GM19438 (cell line): ENCODE measurements at regions not wholly inside any gene's neighbourhood (a gene's known extent, or its start where the extent isn't known, plus 50 kb on each side); places are given as distances from the start of the nearest gene placed in this dataset.
"Not testable (repeated sequence)": the region's sequence is repeated elsewhere in the genome, so short reads cannot be mapped to it uniquely, and the experiment has no call there.

ENCODE experiments used
- ATAC-seq: cut with Tn5 transposase; IDR thresholded peaks from one replicate; pipeline ENCODE4 v1.9.1; 2021; ENCODE audit warnings: low read depth; ENCODE audit not compliant: unreplicated experiment

DNA sequence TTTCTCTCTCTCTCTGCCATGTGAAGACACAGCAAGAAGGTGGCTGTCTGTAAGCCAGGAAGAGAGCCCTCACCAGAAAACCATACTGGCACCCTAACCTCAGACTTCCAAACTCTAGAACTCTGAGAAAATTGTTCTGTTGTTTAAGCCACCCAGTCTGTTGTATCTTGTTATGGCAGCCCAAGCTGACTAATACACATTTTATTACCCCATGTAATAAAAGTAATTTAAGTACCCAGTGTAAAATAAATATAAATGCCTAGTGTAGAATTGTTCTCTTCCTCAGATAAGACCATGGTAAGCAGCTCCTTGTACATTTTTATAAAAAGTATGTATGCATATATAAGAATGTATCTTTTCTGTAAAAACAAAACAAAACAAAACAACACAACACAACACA, 119.7 kb downstream of the DTL start:
- no peak for ATAC-seq

DNA sequence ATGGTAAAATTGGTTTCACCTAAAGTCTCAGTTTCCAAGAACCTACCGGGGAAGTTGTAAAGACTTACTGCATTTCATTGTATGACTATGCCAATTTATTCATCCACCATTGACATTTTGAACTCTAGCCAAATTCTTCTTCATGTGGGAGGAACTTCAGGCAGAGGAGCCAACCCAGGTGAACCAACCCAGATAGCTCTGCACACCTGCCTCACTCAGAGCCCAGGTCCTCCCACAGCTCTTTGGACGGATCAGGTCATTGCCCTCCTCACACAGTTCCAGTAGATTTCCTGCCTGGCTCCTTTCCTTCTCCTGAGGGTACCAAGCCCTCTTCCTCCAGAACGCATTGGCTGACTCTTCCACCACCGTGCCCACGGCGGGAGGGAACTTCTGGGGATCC, 121.7 kb downstream of the DTL start:
- ATAC-seq = no peak

DNA sequence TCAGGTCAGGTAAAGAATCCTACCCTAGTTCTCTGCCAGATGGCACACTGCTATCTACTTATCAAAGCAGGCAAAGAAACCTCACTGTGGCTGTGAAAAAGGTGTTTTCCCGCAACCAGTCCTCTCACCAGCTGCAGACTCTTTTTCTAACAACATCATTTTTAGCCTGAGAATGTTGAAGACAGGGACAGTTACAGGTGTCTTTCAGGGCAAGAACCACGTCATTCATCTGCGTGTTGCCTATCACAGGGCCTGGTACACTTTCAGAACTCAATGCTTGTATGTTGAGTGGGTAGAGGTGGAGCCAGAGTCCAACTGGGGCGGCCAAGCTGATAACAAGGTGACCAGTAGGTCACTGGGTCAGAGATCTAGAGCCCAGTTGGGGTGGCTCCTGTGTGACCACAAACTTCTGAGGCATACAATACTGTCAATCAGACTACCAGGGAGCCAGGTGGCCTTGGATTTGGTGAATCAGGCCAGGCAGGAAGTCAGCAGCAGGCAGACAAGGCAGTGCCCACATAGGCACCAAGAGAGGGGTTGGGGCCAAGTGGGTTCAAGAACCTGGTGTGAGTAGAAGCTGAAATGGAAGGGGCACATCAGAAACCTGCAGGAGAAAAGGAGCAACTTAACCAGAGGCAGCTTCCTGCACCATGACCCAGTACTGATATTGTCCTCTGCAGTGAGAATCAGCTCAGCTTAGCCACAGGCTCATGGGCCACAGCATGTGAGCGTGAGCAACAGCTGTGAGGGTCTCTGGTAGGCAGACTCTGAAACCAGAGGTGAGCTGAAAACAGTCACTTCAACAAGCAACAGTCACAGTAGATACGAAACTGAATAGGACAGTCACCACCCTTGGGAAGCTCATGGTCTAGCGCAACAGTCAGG, 123.6 kb downstream of the DTL start:
- no peak for ATAC-seq

DNA sequence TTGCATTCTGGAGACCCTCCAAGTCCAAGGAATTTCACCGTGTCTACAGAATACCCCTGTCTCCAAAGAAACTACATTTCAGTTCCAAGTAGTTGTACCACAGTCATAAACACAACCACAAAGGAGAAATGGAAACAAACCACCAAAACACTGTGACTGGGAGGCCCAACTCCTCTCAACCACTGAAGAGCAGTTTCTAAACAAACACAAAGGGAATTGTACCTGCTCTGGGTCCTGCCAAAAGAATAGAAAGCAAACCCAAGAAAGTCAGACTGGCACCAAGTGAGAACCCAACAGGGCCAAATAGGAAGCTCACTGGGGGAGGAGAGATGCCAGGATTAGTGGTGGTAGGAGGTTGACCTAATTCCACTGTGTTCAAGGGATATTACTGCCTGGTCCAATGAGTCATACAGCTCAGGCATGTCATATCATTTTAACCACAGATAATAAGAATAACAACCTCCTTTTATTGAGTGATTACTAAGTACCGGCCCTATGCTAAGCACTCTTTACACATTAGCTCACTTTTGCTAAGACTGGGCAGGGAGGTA, 123.9 kb upstream of the PPP2R5A start:
- ATAC-seq = no peak

DNA sequence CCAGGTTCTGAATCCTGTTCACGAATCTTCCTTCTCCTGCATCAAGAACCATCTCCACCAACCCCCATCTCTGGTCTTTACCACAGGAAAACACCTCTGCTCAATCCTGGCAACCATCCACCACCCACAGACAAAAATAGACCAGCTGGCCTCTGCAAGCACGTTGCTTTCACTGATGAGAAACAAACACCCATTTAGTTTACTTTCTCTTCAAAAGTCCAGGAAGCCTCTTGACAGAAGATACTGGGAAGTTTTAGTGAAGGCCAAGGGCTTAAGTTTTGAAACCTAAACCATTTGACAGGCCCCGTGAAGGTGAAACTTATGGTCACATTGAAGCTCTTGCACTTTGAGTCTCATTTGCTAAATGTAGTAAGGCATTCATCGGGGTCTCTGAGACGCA, 122.6 kb upstream of the PPP2R5A start:
- peak; percentile 77 for ATAC-seq

DNA sequence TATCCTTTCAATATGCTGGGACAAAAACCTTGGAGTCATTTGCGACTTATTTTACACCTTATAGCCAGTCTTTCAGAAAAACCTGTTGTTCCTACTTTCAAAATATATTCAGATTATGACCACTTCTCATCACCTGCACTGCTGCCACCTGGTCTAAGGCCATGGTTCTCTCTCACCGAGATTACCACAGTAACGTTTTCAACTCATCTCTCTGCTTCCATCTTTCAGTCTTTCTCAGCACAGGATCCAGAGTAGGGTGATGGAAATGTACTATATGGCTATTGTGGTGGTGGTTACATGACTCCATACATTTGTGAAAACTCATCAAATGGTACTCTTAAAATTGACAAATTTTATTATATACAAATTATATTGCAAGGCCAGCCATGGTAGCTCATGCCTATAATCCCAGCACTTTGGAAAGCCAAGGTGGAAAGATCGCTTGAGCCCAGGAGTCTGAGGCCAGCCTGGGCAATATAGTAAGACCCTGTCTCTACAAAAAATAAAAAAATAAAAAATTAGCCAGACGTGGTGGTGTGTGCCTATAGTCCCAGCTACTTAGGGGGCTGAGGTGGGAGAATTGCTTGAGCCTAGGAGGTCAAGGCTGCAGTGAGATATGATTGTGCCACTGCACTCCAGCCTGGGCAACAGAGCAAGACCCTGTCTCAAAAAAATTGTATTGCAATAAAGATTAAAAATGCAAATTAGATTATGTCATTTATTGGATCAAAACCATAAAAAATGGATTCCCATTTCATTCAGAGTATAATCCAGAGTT, 120.9 kb upstream of the PPP2R5A start:
- ATAC-seq = no peak

DNA sequence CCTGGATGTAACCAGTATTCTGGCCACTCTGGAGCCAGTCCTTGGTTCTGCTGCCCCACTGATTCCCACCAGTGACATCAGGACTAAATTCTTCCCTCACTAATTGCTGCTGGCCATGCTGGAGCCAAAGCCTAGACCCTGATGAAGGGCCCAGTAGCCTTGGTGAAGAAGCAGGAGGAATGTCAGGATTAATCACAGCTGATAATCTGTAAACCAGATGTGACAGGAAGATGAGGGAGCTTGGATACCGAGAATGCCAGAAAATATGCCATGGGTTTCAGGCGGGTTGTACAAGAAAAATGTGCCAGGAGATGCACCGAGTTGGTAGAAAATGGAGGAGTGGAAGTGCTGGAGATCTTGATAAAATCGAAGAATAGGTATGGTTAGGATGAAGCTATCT, 119.0 kb upstream of the PPP2R5A start:
- no peak for ATAC-seq

DNA sequence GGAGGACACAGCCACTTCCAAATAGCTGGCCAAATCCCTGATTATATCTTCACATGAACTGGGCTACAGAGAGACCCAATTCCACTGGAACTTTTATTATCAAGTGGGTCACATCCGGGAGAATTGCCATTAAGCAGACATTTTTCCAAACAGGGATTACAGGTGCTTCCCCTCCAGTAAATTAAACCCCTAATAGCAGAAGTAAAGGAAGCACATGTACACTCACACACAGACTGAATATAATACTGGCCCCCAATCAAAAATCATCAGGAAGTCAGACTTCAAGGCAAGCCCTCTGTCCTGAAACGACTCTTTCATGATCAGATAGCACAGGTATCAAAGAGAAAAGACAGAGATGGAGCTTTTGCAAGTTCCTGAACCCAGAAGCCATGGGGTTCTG, 118.6 kb upstream of the PPP2R5A start:
- ATAC-seq = no peak

DNA sequence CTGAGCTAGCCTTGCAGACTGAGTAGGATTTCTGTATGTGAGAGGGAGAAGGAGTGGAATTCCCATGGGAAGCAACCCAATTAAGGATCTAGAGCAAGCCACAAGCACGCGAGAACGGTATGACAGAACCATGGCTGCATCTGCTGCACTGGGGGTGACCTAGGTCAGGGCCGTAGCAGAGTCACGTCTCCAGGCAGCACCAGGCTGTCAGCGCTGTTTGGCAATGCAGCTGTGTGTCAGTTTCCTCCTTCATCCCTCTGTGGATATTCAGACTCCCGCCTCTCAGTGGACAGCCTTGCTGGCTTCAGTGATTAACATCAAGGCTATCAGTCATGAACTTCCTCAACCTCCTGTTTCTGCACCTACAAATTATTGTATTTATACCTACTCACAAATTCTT, 118.1 kb upstream of the PPP2R5A start:
- no peak for ATAC-seq

DNA sequence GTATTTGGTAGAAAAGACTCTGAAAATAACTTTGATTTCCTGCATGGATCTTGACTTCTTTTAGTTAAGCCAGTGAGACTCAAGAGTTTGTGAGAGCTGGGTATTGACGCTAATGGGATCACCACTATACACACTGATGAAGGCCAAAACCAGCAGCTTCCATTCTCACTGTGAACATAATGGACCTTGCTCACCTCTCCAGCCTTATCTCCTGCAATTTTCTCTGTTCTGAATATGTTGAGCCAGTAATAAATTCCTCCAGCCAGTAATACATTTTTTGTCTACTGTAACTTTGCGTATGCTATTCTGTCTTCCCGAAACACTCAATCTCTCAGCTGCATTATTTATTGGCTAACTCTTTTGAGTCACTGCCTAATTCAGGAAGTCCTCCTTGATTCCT, 111.6 kb upstream of the PPP2R5A start:
- no peak for ATAC-seq

DNA sequence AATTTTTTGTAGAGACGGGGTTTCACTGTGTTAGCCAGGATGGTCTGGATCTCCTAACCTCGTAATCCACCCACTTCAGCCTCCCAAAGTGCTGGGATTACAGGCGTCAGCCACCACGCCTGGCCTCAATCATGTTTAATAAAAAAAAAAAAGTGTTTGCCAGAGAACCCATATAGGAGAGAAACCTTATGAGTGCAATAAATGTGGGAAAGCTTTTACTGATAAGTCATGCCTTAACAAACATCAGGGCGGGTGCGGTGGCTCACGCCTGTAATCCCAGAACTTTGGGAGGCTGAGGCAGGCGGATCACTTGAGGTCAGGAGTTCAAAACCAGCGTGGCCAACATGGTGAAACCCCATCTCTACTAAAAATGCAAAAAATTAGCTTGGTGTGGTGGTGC, 110.9 kb upstream of the PPP2R5A start:
- ATAC-seq = not testable (repeated sequence)

DNA sequence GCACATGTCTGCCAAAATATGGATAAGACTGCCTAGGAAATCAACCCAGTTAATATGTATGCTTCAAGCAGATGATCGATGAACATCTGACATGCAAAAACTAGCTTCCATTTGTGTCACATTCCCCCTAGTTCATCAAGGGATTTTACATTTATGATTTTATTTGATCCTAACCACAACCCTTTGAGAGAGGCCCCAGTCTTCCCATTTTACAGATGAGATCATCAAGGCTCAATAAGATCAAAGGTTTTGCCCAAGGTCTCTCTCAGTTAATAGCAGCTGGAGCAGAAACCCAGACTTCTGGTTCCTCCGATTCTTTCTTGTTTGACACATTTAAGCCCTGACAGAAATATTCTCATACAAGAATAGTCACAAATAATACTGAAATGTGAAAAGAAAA, 107.7 kb upstream of the PPP2R5A start:
- ATAC-seq = no peak

DNA sequence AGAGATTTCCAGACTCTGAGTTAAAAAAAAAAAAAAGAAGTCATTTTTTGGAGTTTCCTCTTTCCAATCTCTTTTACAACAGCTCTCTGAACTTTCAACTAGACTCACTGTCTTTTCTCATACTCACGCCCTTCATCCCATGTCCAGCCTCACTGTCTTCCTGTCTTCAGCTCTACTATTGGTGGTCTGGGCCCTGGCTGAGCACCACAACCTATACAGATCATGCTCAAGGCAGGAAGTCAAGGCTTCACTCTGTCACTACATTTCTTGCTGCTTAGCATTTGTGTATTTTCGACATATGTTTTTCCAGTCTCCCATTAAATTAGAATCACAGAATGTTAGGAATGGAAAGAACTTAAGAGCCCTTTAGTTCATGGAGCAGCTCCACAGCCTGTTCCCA, 106.4 kb upstream of the PPP2R5A start:
- no peak for ATAC-seq

DNA sequence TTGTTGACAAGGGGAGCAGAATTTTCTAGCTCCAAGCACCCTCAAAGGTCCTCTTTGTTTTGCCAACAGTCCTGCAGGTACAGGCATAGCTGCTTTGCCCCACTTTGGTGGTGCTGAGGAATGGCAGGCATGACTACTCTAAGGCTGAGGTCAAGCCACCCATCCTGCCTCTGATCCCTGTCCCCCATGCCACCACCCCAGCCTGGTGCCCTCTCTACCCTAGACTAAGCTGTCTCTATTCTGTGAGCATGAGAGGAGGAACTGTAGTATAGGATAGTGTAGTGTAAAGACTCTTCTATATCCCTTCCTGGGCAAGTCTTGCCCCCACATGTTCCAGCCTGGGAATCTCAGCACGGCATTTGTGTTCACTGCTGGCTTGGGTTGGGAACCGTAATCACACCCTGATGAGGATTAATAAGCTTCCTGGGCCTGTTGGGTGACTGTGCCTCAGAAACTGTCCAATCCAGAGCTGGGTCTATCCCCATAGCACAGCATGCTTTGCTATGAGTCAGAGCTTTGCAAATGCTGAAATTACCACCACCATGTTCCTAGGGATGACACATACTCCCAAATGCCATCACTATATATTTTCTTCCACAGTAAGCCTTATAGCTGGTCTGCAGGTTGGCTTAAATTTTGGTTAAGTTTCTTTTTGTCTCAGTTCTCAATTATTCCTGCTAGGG, 105.7 kb upstream of the PPP2R5A start:
- no peak for ATAC-seq

DNA sequence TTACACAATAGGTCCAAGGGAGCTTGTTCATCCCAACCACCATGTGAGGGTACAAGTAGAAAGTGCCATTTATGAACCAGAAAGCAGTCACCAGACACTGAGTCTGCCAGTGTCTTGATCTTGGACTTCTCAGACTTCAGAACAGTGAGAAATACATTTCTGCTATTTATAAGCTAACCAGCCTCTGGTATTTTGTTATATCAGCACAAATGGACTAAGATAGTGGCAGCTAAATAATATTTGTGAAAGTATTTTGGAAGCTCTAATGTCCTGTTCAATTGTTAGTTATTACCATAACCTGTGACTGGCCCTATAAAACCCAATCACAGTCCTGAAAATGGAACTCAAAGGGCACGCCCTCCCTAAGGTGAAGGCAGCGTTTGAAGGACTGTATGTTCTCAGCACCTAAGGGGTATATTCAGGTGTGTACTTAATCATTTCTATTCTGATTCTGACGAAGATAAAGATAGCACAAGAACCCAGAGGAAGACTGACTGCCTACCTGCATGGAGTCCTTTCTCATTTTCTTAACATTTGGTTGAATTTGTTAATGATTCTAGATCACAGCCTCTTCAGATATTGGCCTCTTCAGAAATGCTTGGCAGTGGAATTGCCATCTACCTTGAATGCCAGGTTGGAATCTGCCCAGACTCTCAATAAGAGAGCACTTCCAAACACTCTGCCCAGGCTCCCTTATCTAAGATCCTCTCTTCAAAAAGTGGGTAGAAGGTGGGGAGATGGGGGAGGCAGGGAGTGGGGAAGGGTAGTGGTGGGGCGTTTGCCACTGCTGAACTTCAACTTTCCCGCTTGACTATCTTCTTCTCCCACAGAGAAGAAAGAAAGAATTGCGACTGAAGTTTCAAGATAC, 104.0 kb upstream of the PPP2R5A start:
- ATAC-seq = no peak

DNA sequence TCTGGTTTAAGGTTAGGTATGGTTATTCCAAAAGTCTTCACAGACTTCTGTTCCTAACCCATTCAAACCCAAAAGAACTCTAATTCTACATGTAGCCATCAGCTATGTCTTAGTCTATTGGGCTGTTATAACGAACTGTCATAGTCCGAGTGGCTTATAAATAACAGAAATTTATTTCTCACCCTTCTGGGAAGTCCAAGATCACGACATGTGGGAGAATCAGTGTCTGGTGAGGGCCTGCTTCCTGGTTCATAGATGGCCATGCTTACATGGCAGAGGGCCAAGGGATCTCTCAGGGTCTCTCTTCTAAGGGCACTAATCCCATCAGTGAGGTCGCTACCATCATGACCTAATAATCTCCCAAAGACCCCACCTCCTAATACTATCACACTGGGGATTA, 103.0 kb upstream of the PPP2R5A start:
- no peak for ATAC-seq

DNA sequence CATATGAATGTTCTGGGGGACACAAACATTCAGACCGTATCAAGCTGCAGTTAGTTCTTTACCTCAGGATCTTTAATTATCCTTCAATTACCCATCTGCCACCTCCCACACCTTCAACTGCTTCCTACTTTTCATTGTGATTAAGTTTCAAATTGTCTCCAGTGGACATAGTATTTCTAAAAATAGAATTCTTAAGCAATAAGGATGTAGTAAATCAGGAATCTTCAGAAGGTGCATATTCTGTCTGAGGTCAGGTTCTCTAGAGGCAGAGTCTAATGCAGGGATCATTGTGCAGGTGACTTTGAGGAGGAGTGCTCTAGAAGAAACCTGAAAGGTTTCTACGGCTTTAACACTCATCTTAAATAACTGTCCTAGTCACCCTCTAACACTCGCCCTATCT, 102.6 kb upstream of the PPP2R5A start:
- ATAC-seq = no peak

DNA sequence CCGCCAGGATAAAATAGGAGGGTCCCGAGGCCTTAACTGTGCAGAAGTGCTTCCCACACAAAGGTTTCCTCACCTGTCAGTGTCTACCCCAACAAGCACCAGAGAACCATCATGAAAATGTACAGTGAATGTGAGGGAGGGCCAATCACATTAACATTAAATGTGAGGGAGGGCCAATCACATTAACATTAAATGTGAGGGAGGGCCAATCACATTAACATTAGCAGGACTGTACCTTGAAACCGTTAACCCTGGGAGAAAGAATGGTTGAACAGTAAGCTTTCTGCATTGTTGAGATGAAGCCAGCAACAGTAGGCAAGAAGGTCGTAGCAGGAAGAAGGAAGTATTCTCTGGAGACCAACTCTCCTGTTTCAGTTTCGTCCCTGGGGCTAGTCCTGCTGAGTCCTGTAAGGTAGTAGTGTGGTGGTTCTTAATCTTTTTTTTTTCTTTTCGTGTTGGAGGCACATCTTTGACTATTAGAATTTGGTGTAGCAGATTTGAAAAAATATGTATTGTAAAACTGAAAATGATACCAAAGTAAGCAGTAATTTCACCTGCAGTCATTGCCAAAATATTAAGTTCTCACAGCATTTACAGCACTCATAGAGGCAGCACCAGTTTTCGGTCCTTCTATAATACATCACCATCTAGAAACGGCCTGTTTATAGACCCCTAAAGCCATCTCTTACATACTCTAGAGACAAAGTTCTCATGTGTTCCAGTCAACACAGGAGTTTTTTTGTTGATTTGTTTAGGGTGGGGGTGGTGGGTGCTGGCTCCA, 98.6 kb upstream of the PPP2R5A start:
- peak; percentile 100 for ATAC-seq

DNA sequence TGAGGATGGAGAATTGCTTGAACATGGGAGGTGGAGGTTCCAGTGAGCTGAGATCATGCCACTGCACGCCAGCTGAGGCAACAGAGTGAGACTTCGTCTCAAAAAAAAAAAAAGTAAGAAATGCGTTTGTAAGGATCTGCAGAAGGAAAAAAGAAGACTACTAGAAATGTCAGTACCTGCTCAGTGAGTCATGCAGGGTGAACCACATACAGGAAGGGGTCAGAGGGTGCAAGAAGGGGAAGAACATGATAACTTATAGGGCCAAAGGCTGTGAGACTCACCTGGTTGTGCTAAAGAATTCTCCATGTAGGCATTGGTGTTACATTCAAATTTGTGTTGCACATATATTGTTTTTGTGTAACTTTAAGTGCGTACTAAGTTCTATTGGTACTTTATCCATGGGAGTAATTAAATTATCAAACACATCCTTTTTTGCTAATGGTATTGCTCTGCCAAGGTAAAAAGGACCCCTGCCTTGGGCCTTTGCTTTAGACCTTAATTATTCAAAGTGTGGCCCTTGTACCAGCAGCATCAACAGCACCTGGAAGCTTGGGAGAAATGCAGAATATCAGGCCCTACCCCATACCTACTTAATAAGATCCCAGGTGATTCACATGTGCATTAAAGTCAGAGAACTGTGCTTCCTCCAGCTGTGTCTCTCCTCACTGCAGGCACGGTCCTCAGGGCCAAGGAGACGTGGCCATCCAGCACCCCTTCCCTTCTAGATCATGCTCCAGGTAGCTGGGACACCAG, 96.4 kb upstream of the PPP2R5A start:
- ATAC-seq = no peak
